Right ventricle myocardium inferior (tissue), 1 donor: ENCODE measurements at regions not wholly inside any gene's neighbourhood (a gene's known extent, or its start where the extent isn't known, plus 50 kb on each side); places are given as distances from the start of the nearest gene placed in this dataset.
A peak's percentile ranks its signal among the peaks of the same experiment; 100 is the strongest.

Experiments used
- ATAC-seq: fragments of 200-7000 bp; cut with Tn5 transposase; one replicate; pipeline ENCODE4 v1.9.1; 2020; ENCODE audit warnings: mild to moderate bottlenecking, moderate library complexity
- DNase-seq: peaks from one replicate; pipeline ENCODE4 v3.0.0; 2021; ENCODE audit errors: missing footprints
- intact Hi-C: fragments of 100-400 bp; cut with DNase I; formaldehyde crosslinking; loops from one replicate; pipeline ENCODE4 v1.11.0; 2022
- donor health status: DM: no; HTN: yes; CAD: no; lungs with severe emphysema.

- DNase-seq: no peak
- intact Hi-C loops: no loop called here
- ATAC-seq: no peak
Measured at GRCh38 chr5:147966829-147967228, 60.5 kb upstream of the C5orf46 start.

DNA sequence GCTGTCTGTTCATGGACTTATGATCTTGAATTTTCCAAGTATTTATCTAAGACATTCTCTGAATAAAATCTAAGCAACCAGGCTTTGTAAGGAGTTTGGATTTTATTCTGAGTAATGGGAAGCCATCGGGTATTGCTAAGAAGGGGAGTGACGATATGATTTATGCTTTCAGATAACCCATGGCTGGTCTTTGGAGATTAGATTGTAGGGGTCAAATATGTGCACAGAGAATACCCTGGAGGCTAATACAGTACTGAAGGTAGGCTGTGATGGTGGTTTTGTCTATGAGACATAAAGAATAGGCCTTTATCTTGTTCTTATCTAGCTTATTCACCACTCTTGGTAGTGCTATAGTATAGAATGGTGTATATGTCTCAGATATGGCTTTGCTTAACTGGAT, 60.0 kb upstream of the C5orf46 start:
- intact Hi-C loops: no loop called here
- DNase-seq (no peak), ATAC-seq (no peak)

DNA sequence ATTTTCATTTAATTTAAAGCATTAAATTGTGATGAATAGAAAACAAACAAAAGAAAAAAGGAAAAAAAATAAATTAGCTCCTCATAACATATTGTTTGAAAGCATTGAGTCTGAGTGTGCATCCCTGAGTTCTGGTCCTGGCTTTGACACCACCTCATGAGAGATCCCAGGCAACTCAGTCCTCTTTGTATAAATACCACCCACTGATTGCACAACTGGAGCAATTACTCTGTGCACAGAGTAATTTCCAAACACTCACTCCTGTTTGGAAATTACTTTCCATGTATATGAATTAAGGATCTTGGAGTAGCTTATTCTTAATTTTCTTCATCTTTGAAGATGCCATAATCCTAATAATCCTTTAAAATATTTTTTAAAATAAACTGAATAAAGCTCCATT, 59.4 kb upstream of the C5orf46 start:
- DNase-seq: no peak
- no peak for ATAC-seq
- intact Hi-C loops: no loop called here

DNA sequence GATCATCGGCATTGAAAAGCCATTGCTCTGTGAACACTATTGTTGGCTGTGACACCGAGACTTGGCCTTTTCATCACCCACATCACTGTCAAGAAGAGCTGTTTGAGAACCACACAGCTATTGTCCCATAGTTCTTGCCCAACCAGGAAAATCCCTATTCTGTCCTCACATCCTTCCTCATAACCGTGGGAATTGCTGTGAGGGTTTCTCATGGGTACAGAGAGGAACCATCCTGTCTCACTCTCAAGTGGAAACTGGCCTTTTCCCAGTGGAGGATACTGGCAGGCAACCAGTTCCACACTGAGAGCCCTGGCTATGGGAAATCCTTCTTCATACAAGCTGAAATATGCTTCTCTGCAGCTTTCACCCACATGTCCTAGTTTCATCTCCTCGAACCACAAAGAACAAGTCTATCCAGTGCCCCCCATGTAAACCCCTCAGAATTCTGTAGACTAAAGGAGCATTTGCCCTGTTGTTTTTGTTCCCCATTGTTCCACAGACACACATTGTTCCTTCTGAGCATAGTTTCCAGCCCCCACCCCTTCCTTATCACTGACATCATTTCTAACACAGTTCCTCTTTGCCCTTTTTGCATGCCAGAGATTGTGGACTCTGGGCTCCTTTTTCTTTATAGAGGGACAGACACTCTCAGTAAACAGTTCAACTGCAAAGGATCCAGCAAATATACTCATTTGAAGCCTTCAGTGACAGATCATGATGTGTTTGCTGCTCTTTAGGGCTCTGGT, 57.8 kb upstream of the C5orf46 start:
- intact Hi-C loops: no loop called here
- DNase-seq: no peak

DNA sequence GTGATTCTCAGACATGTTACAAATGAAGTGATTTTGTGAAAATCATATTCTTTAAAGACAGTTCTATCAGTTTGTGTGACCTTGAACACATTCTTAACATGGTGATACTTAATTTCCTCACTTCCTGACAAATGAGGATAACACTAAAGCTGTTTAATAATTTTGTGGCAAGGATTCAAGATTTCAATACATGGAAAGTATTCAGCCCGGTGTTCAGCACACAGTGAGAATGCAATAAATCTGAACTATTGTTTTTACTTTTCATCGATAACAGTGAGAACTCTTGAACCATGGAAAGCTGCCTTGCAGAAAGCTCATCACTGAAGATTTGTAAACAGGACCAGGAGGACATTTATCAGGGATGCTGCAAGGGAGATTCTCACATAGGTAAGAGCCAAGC, 57.1 kb upstream of the C5orf46 start:
- ATAC-seq: no peak
- intact Hi-C loops: no loop called here

More for the DNA sequence above, 57.8 kb upstream of the C5orf46 start:
- ATAC-seq: peak; percentile 54

GRCh38 chr5:147961208-147961749, 54.9 kb upstream of the C5orf46 start:
- no peak for ATAC-seq
- intact Hi-C loops: no loop called here
- DNase-seq: no peak

More for the DNA sequence above, 57.1 kb upstream of the C5orf46 start:
- DNase-seq: no peak

DNA sequence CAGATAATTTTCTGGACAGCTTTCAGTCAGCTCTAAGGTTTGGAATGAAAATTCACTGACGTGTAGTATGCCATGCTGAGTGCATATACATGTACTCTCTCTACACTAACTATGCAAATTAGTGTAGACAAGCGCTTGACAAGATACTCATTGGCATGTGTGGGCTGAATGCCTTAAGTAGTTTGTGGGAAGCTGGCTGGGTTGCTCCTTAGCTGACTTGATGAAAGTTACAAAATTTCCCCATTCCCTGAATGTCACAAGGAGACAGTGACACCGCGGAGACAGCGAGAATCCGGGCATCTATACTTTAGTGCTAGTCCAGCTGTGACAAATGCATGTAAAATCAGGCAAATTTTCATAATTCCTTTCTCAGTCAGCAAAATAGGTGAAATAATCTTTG, 51.6 kb upstream of the C5orf46 start:
- DNase-seq (no peak), ATAC-seq (no peak)
- intact Hi-C loops: no loop called here

DNA sequence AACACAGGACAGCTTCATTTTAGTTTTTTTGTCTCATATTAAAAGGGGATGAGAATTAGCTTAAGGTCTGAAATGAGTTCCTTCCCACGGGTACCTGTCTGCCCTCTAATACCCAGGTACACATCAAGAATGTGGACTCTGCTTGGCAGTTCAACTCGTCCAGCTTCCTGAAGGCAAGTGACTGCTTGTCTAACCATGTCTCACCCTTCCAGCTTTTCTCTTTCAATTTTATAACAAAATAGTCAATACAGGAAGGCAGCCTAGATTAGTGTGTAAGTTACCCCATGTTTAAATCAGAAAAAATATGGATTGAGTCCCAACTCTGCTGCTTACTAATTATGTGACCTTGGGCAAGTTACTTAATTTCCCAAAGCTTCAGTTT, 50.5 kb upstream of the C5orf46 start:
- no peak for DNase-seq
- ATAC-seq: no peak
- intact Hi-C loops: no loop called here

DNA sequence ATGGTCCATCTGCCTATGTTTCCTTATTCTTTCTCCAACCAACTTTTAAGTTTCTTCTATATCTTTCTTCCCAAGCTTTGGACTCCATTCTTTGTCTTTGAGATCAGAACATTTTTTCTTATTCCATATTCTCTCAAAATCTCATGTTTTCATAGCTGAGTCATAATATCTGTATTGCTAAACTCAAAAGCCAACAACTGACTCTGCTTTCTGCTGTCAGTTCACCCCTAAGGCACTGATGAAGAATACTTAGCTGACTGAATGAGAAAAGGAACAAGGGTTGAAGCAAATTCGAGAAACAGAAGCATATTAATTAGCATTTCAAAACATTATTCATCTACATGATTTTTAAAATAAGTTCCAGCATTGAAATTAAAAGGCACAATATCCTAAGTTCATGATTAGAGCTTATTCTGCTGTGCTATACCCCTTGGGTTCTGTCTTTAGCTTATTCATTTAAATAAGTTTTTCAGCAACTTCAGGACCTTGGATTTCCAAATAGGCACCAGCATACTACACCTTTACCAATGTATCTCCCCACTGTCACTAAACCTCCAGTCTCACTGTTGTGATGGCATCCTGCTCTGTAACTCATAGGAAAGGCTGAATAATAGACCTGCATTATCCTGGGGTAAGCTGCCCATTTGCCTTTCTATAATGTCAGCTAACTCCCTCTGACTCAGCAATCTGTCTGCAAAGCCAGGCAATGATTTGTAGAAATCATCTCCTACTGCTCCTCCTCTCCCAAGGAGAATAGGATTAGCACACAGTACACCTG, 49.9 kb upstream of the C5orf46 start:
- intact Hi-C loops: no loop called here
- no peak for ATAC-seq

More for the DNA sequence above, 49.9 kb upstream of the C5orf46 start:
- no peak for DNase-seq
